H1 (cell line): ENCODE measurements at regions not wholly inside any gene's neighbourhood (a gene's known extent, or its start where the extent isn't known, plus 50 kb on each side); places are given as distances from the start of the nearest gene placed in this dataset.

Experiments used
- CTCF ChIA-PET: fragments of 300-600 bp; sonication (Branson Sonifier 250); formaldehyde crosslinking; loops from one replicate; lab custom pipeline; 2021; ENCODE audit not compliant: partially characterized antibody; lab: Charles Lee
- POLR2A ChIA-PET: fragments of 300-600 bp; sonication (Branson Sonifier 250); formaldehyde crosslinking; loops from one replicate; lab custom pipeline; 2021; ENCODE audit warnings: inconsistent platforms; ENCODE audit not compliant: partially characterized antibody; lab: Charles Lee
- DNase-seq, 2 experiments: peaks; one replicate each; pipeline versions ENCODE4 v3.0.0 to v3.0.0-alpha.2; 2010 to 2022; ENCODE audit warnings: low spot score in 2 of 2, low read depth in 1 of 2, mixed read lengths in 1 of 2
- FAIRE-seq: peaks from 2 replicates; lab custom pipeline; 2011; peaks lifted over from hg19 to GRCh38; lab: Jason Lieb, UNC
- H2AFZ ChIP-seq: 2 replicates; pipeline ENCODE4 v1.8.1; 2012; ENCODE audit warnings: low read length, inconsistent platforms
- H2AK5ac ChIP-seq: 2 replicates; pipeline ENCODE4 v1.6.1; 2013; ENCODE audit warnings: low read depth, low read length
- H2BK120ac ChIP-seq: replicated peaks from 2 replicates; pipeline ENCODE3; 2013; ENCODE audit warnings: low read depth, low read length, inconsistent platforms
- H2BK12ac ChIP-seq: 2 replicates; pipeline ENCODE4 v1.6.1; 2013; ENCODE audit warnings: low read depth, low read length
- H2BK15ac ChIP-seq: 2 replicates; pipeline ENCODE4 v1.6.1; 2013; ENCODE audit warnings: low read length
- H2BK20ac ChIP-seq: 2 replicates; pipeline ENCODE4 v1.6.1; 2013; ENCODE audit warnings: low read length
- H2BK5ac ChIP-seq: 2 replicates; pipeline ENCODE4 v1.6.1; 2013; ENCODE audit warnings: low read depth, low read length
- H3K14ac ChIP-seq: 2 replicates; pipeline ENCODE4 v1.6.1; 2013; ENCODE audit warnings: inconsistent platforms; ENCODE audit not compliant: insufficient read length
- H3K18ac ChIP-seq: 2 replicates; pipeline ENCODE4 v1.6.1; 2013; ENCODE audit warnings: low read length; ENCODE audit errors: extremely low read depth
- H3K23ac ChIP-seq: 2 replicates; pipeline ENCODE4 v1.6.1; 2013; ENCODE audit warnings: inconsistent platforms; ENCODE audit not compliant: insufficient read length
- H3K23me2 ChIP-seq: 2 replicates; pipeline ENCODE4 v1.6.1; 2013; ENCODE audit warnings: low read depth, low read length
- H3K27ac ChIP-seq: 2 replicates; pipeline ENCODE4 v1.6.1; 2011; ENCODE audit warnings: low read depth, low read length, inconsistent platforms
- H3K27me3 ChIP-seq, 4 experiments: replicated peaks in 1 of 4; 1 replicate in 1 of 4; 2 replicates in 3 of 4; pipeline versions ENCODE4 v1.6.1 to v1.8.1; 2011 to 2013; ENCODE audit warnings: low read length in 3 of 4, mild to moderate bottlenecking in 3 of 4, inconsistent platforms in 2 of 4, mixed read lengths in 2 of 4, moderate library complexity in 1 of 4; ENCODE audit not compliant: control insufficient read depth in 3 of 4, insufficient read depth in 3 of 4; ENCODE audit errors: extremely low read depth in 1 of 4
- H3K36me3 ChIP-seq, 4 experiments: 2 replicates each; pipeline versions ENCODE4 v1.6.1 to v1.8.1; 2011 to 2013; ENCODE audit warnings: mild to moderate bottlenecking in 4 of 4, low read length in 3 of 4, moderate library complexity in 2 of 4, control low read depth in 1 of 4, inconsistent platforms in 1 of 4; ENCODE audit not compliant: insufficient read depth in 4 of 4, control insufficient read depth in 2 of 4
- H3K4ac ChIP-seq: replicated peaks from 2 replicates; pipeline ENCODE3; 2013; ENCODE audit warnings: low read length, low read depth, mixed read lengths, inconsistent platforms; ENCODE audit not compliant: insufficient read length
- H3K4me1 ChIP-seq, 4 experiments: replicated peaks in 1 of 4; 1 replicate in 1 of 4; 2 replicates in 3 of 4; pipeline versions ENCODE4 v1.6.1 to v1.8.1; 2011 to 2013; ENCODE audit warnings: low read length in 3 of 4, inconsistent platforms in 2 of 4, mixed read lengths in 1 of 4; ENCODE audit not compliant: insufficient read depth in 4 of 4, control insufficient read depth in 3 of 4
- H3K4me2 ChIP-seq, 2 experiments: 2 replicates each; pipeline versions ENCODE4 v1.6.1 to v1.8.1; 2011 to 2013; ENCODE audit warnings: low read depth in 2 of 2, low read length in 2 of 2, control low read depth in 1 of 2, inconsistent platforms in 1 of 2, mild to moderate bottlenecking in 1 of 2; ENCODE audit not compliant: insufficient read depth in 1 of 2
- H3K4me3 ChIP-seq, 4 experiments: fragments of 200-600, 300-600 bp in 1 of 4; sonication (generic), shearing (Covaris generic), sonication (Bioruptor Twin) in 1 of 4; 2 replicates each; pipeline versions ENCODE4 v1.5.1 to v1.8.1; 2011 to 2016; ENCODE audit warnings: low read length in 4 of 4, low read depth in 3 of 4, control low read depth in 2 of 4, inconsistent platforms in 2 of 4, mild to moderate bottlenecking in 2 of 4, mixed read lengths in 1 of 4, moderate library complexity in 1 of 4; ENCODE audit not compliant: insufficient read depth in 2 of 4; ENCODE audit errors: extremely low read depth in 1 of 4
- H3K56ac ChIP-seq: replicated peaks from 2 replicates; pipeline ENCODE3; 2013; ENCODE audit warnings: low read depth, mild to moderate bottlenecking, mixed read lengths, low read length, inconsistent platforms; ENCODE audit not compliant: insufficient read length
- H3K79me1 ChIP-seq: 2 replicates; pipeline ENCODE4 v1.6.1; 2013; ENCODE audit warnings: low read depth, low read length, control low read depth
- H3K79me2 ChIP-seq, 2 experiments: 2 replicates each; pipeline versions ENCODE4 v1.6.1 to v1.8.1; 2012 to 2013; ENCODE audit warnings: low read length in 2 of 2, mild to moderate bottlenecking in 2 of 2, inconsistent platforms in 1 of 2; ENCODE audit not compliant: insufficient read depth in 2 of 2, control insufficient read depth in 1 of 2
- H3K9ac ChIP-seq, 4 experiments: replicated peaks in 1 of 4; 1 replicate in 1 of 4; 2 replicates in 3 of 4; pipeline versions ENCODE4 v1.6.1 to v1.8.1; 2011 to 2013; ENCODE audit warnings: low read depth in 3 of 4, low read length in 3 of 4, control low read depth in 2 of 4, mild to moderate bottlenecking in 2 of 4, moderate library complexity in 2 of 4, inconsistent platforms in 1 of 4; ENCODE audit errors: extremely low read depth in 1 of 4
- H3K9me3 ChIP-seq, 2 experiments: 2 replicates each; pipeline versions ENCODE4 v1.6.1 to v1.8.1; 2012 to 2013; ENCODE audit warnings: mild to moderate bottlenecking in 2 of 2, moderate library complexity in 2 of 2, control low read depth in 1 of 2, inconsistent platforms in 1 of 2, low read depth in 1 of 2, low read length in 1 of 2, mixed read lengths in 1 of 2; ENCODE audit not compliant: insufficient read depth in 2 of 2
- H4K20me1 ChIP-seq, 2 experiments: replicated peaks in 1 of 2; 2 replicates each; pipeline versions ENCODE3 to v1.8.1; 2011 to 2013; ENCODE audit warnings: inconsistent platforms in 2 of 2, low read length in 2 of 2, mild to moderate bottlenecking in 1 of 2; ENCODE audit not compliant: insufficient read depth in 2 of 2, control insufficient read depth in 1 of 2
- H4K5ac ChIP-seq: 2 replicates; pipeline ENCODE4 v1.6.1; 2013; ENCODE audit warnings: low read length, low read depth, mixed read lengths, inconsistent platforms; ENCODE audit not compliant: insufficient read length
- H4K8ac ChIP-seq: 2 replicates; pipeline ENCODE4 v1.8.0; 2013; ENCODE audit warnings: mild to moderate bottlenecking, moderate library complexity, low read length, inconsistent platforms; ENCODE audit not compliant: insufficient read depth; ENCODE audit errors: extremely low read depth
- H4K91ac ChIP-seq: replicated peaks from 2 replicates; pipeline ENCODE3; 2013; ENCODE audit warnings: low read length, mixed read lengths, inconsistent platforms; ENCODE audit not compliant: insufficient read length
- NRF1 ChIP-seq: IDR thresholded peaks from 2 replicates; pipeline ENCODE4 v1.6.1; 2011; ENCODE audit warnings: mild to moderate bottlenecking, low read depth, low read length, improper control_type of control experiment
- TAF7 ChIP-seq: optimal IDR thresholded peaks from 2 replicates; pipeline ENCODE3; 2011; ENCODE audit warnings: low read depth, mild to moderate bottlenecking, inconsistent platforms, low read length, moderate library complexity, borderline replicate concordance
- WGBS, 2 experiments: shearing (Covaris generic) in 1 of 2; methylation state at CpG; one replicate each; pipeline versions ENCODE4 v1.1.6 to v1.1.7; 2013 to 2015; ENCODE audit warnings: low lambda C conversion rate in 2 of 2, mixed read lengths in 2 of 2, inconsistent platforms in 1 of 2, low coverage in 1 of 2, missing lambda C conversion rate in 1 of 2; ENCODE audit not compliant: insufficient replicate concordance in 2 of 2, insufficient coverage in 1 of 2, insufficient read length in 1 of 2; ENCODE audit errors: extremely low coverage in 1 of 2, missing lambda C conversion rate in 1 of 2; 5-methylcytosine and 5-hydroxymethylcytosine counted together

DNA sequence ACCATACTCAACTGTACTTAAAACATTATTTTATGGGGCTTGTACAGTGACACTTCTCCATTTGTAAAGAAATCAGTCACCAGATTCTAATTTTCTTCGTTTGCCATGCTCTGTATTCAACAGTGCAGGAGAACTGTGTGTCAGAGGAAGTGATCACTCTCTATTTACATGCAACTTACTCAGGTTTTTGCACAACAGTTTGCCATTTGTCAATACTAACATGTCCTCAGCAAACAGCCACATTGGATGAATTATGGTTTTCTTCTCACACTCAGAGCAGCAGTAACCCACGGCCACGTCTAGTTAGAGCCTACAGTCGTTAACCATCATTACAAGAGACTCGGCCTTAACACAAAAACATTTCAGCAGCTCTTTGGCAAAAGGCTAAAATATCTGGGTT, 69.2 kb upstream of the SP4 start:
- H3K27ac ChIP-seq = no peak overlapping the region
- no peak overlapping the region for H2BK20ac ChIP-seq
- DNase-seq (no peak), FAIRE-seq (no peak)
- H4K91ac ChIP-seq = no peak overlapping the region
- H2BK12ac ChIP-seq = no peak overlapping the region
- H3K9me3 ChIP-seq = no peaks in the 10 kb centered on the region
- CTCF ChIA-PET = interaction anchor here (0.8 kb wide), 1 partner anchor 762 kb away, joined by 3 read pairs; no protein-coding TSS in a partner anchor
- no peak overlapping the region for H4K8ac ChIP-seq
- no peaks in the 10 kb centered on the region for H4K20me1 ChIP-seq
- H3K36me3 ChIP-seq = no peaks in the 10 kb centered on the region
- H3K18ac ChIP-seq = no peak overlapping the region
- no peak overlapping the region for H2BK5ac ChIP-seq
- H3K56ac ChIP-seq = no peak overlapping the region
- H2BK15ac ChIP-seq = no peak overlapping the region
- WGBS, 2 experiments = 84% methylated on average over 5 of the region's 5 CpGs; no CpG with 5 or more reads in 1 of the 2 experiments
- H3K9ac ChIP-seq = no peak overlapping the region
- H3K27me3 ChIP-seq = no peaks in the 10 kb centered on the region
- no peak overlapping the region for H3K4me2 ChIP-seq
- H4K5ac ChIP-seq = no peak overlapping the region
- no peaks in the 10 kb centered on the region for H3K4me1 ChIP-seq
- no peak overlapping the region for H3K14ac ChIP-seq
- POLR2A ChIA-PET = interaction anchor here (0.5 to 0.8 kb wide), 2 partner anchors 68 to 184 kb away, joined by 3 read pairs; no protein-coding TSS in a partner anchor
- H3K23ac ChIP-seq = no peak overlapping the region
- no peak overlapping the region for H3K4me3 ChIP-seq
- H2BK120ac ChIP-seq = no peak overlapping the region
- no peaks in the 10 kb centered on the region for H3K23me2 ChIP-seq
- H3K79me2 ChIP-seq = no peaks in the 10 kb centered on the region
- H2AK5ac ChIP-seq = no peak overlapping the region
- H3K4ac ChIP-seq = no peak overlapping the region
- no peak overlapping the region for H2AFZ ChIP-seq
- H3K79me1 ChIP-seq = no peaks in the 10 kb centered on the region
- TF ChIP-seq NRF1 = no peak
- no peak for TF ChIP-seq TAF7
